ENCODE measurements at regions not wholly inside any gene's neighbourhood (a gene's known extent, or its start where the extent isn't known, plus 50 kb on each side); places are given as distances from the start of the nearest gene placed in this dataset.
"Not testable (repeated sequence)": the region's sequence is repeated elsewhere in the genome, so short reads cannot be mapped to it uniquely, and the experiment has no call there.

DNA sequence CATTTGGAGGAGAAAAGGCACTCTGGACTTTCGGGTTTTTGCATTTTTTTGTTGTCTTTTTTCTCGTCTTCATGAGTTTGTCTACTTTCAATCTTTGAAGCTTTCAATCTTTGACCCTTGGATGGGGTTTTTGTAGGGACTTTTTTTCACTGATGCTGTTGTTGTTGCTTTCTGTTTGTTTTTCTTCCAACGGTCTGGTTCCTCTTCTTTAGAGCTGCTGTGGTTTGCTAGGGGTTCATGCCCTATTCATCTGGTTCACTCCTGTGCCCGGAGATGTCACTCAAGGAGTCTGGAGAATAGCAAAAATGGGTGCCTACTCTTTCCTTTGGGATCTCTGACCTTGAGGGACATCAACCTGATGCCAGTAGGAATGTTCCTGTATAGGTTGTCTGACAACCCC is 378.6 kb upstream of the TYRP1 start:
- no peak overlapping the region for H3K27ac ChIP-seq (ENCODE audit: insufficient read depth in 1 of 2, low read depth in 1 of 2, low read length in 2 of 2, poor library complexity in 1 of 2, severe bottlenecking in 2 of 2)
- no peaks in the 10 kb centered on the region for H3K4me1 ChIP-seq (ENCODE audit: control extremely low read depth in 1 of 4, control insufficient read depth in 4 of 4, insufficient read depth in 4 of 4, low read length in 3 of 4)
- ChIA-PET POLR2A (no interaction called here), CTCF (no interaction called here)
- DNase-seq = no peak
- no peaks in the 10 kb centered on the region for H3K27me3 ChIP-seq (replicated peaks in 2 of 5; ENCODE audit: control insufficient read depth in 4 of 5, insufficient read depth in 5 of 5, low read length in 4 of 5)
- WGBS (ENCODE audit: insufficient coverage) = 86% methylated on average over 4 of the region's 4 CpGs
- no peaks in the 10 kb centered on the region for H3K36me3 ChIP-seq (ENCODE audit: control insufficient read depth in 4 of 4, insufficient read depth in 4 of 4, low read length in 3 of 4)
- no peaks in the 10 kb centered on the region for H3K9me3 ChIP-seq (ENCODE audit: control extremely low read depth in 1 of 5, control insufficient read depth in 4 of 5, insufficient read depth in 2 of 5, low read depth in 1 of 5, low read length in 4 of 5)
- no peak overlapping the region for H3K4me3 ChIP-seq (ENCODE audit: control insufficient read depth in 1 of 7, extremely low read depth in 1 of 7, insufficient read depth in 4 of 7, low read depth in 2 of 7, low read length in 6 of 7)

DNA sequence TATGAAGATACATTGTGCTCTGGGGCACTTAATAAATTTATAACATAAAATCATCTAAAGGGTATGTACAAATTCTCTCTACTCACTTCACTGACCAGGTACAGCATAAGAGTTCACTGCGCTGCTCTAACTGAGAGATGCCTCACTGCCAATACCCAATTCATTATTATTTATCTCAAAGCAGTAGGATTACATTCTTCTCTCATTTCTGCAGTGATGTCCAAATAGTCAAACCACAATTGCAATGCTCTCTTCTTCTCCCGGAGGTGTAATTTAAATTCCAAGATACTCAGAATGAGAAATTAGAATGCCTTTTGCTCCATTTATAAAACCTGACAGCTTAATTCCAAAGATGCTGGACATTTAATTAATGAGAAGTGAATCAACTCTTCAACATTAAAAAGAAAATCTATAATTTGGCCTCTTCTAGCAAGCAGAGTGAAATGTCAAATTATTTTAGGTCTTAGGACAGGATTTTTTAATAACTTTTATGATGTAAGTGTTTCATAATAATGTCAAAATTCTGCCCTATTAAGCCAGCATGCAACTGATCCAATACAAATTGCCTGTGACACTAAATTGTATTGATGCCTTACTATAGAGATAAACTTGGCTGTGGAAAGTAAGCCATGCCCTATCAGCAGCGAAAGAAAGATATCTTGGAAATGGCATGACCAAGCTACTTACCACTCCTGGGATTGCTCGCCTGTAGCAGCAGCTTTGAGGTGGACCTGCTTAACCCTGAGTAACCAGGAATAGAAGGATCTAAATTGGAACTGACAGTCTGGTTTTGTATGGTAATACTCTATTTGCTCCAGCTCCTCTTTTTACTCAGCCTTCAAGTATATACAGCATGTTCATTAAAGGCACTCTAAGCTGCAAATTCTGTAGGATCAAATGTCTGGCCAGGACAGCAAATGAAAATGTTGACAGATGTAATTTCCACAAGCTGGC is 374.2 kb upstream of the TYRP1 start:
- no peak for DNase-seq
- WGBS (ENCODE audit: insufficient coverage) = 93% methylated on average over 3 of the region's 4 CpGs
- CTCF ChIA-PET = interaction anchor here (1.5 kb wide), 1 partner anchor 10 kb away, joined by 3 read pairs; no protein-coding TSS in a partner anchor
- H3K27me3 ChIP-seq (replicated peaks in 2 of 5; ENCODE audit: control insufficient read depth in 4 of 5, insufficient read depth in 5 of 5, low read length in 4 of 5) = no peaks in the 10 kb centered on the region
- no peaks in the 10 kb centered on the region for H3K9me3 ChIP-seq (ENCODE audit: control extremely low read depth in 1 of 5, control insufficient read depth in 4 of 5, insufficient read depth in 2 of 5, low read depth in 1 of 5, low read length in 4 of 5)
- POLR2A ChIA-PET = no interaction called here
- no peak overlapping the region for H3K4me3 ChIP-seq (ENCODE audit: control insufficient read depth in 1 of 7, extremely low read depth in 1 of 7, insufficient read depth in 4 of 7, low read depth in 2 of 7, low read length in 6 of 7)
- H3K36me3 ChIP-seq (ENCODE audit: control insufficient read depth in 4 of 4, insufficient read depth in 4 of 4, low read length in 3 of 4) = no peaks in the 10 kb centered on the region
- H3K27ac ChIP-seq (ENCODE audit: insufficient read depth in 1 of 2, low read depth in 1 of 2, low read length in 2 of 2, poor library complexity in 1 of 2, severe bottlenecking in 2 of 2) = no peak overlapping the region
- H3K4me1 ChIP-seq (ENCODE audit: control extremely low read depth in 1 of 4, control insufficient read depth in 4 of 4, insufficient read depth in 4 of 4, low read length in 3 of 4) = no peaks in the 10 kb centered on the region

DNA sequence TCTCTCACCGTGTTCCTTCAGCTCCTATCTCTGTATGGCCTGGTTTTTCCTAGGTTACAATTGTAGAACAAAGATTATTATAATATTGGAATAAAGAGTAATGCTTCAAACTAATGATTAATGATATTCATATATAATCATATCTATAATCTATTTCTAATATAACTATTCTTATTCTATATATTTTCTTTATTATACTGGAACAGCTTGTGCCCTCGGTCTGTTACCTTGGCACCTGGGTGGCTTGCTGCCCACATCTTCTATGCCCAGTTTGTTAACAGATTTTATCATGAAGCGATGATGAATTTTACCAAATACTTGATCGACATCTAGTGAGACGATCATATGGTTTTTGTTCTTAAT is 363.6 kb upstream of the TYRP1 start:
- DNase-seq = no peak
- no peak overlapping the region for H3K4me3 ChIP-seq (ENCODE audit: control insufficient read depth in 1 of 7, extremely low read depth in 1 of 7, insufficient read depth in 4 of 7, low read depth in 2 of 7, low read length in 6 of 7)
- no peaks in the 10 kb centered on the region for H3K36me3 ChIP-seq (ENCODE audit: control insufficient read depth in 4 of 4, insufficient read depth in 4 of 4, low read length in 3 of 4)
- no CpG with 5 or more reads among the region's 5 CpGs for WGBS (ENCODE audit: insufficient coverage)
- no peaks in the 10 kb centered on the region for H3K9me3 ChIP-seq (ENCODE audit: control extremely low read depth in 1 of 5, control insufficient read depth in 4 of 5, insufficient read depth in 2 of 5, low read depth in 1 of 5, low read length in 4 of 5)
- no peak overlapping the region for H3K27ac ChIP-seq (ENCODE audit: insufficient read depth in 1 of 2, low read depth in 1 of 2, low read length in 2 of 2, poor library complexity in 1 of 2, severe bottlenecking in 2 of 2)
- H3K27me3 ChIP-seq (replicated peaks in 2 of 5; ENCODE audit: control insufficient read depth in 4 of 5, insufficient read depth in 5 of 5, low read length in 4 of 5) = no peaks in the 10 kb centered on the region
- CTCF ChIA-PET = interaction anchor here (1.5 kb wide), 1 partner anchor 18 kb away, joined by 4 read pairs; no protein-coding TSS in a partner anchor
- POLR2A ChIA-PET = no interaction called here
- H3K4me1 ChIP-seq (ENCODE audit: control extremely low read depth in 1 of 4, control insufficient read depth in 4 of 4, insufficient read depth in 4 of 4, low read length in 3 of 4) = peaks cover 0 to 2% (median 0%) of the 10 kb centered on the region in 4 experiments

DNA sequence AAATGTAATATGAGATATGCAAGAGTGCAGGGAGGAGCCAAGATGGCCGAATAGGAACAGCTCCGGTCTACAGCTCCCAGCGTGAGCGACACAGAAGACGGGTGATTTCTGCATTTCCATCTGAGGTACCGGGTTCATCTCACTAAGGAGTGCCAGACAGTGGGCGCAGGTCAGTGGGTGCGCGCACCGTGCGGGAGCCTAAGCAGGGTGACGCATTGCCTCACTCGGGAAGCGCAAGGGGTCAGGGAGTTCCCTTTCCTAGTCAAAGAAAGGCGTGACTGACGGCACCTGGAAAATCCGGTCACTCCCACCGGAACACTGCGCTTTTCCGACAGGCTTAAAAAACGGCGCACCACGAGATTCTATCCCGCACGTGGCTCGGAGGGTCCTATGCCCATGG is 359.2 kb upstream of the TYRP1 start:
- CTCF ChIA-PET; H3K4me3 ChIP-seq (ENCODE audit: control insufficient read depth in 1 of 7, extremely low read depth in 1 of 7, insufficient read depth in 4 of 7, low read depth in 2 of 7, low read length in 6 of 7): not testable (repeated sequence)

DNA sequence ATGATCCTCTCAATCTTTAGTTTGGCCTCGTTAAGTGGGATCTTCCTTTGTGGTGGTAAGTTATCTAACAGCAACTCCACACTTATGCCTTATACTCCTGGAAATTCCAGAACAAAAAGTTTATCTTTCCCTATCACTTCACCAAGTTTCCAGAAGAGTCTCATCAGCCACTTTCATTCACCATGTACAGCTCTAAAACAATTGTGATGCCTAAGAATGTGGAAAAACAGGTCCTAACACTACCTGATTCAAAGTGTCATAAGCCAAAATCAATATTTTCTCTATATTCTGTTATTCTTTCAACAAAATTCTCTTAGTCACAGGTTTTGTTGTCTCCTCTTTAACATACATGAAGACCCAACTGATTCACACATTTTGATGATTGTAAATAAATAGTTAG is 342.4 kb upstream of the TYRP1 start:
- Histone ChIP-seq H3K4me1 (ENCODE audit: control extremely low read depth in 1 of 4, control insufficient read depth in 4 of 4, insufficient read depth in 4 of 4, low read length in 3 of 4) (no peaks in the 10 kb centered on the region), H3K36me3 (ENCODE audit: control insufficient read depth in 4 of 4, insufficient read depth in 4 of 4, low read length in 3 of 4) (no peaks in the 10 kb centered on the region), H3K9me3 (ENCODE audit: control extremely low read depth in 1 of 5, control insufficient read depth in 4 of 5, insufficient read depth in 2 of 5, low read depth in 1 of 5, low read length in 4 of 5) (peaks cover 0 to 1% (median 0%) of the 10 kb centered on the region in 5 experiments), H3K4me3 (ENCODE audit: control insufficient read depth in 1 of 7, extremely low read depth in 1 of 7, insufficient read depth in 4 of 7, low read depth in 2 of 7, low read length in 6 of 7) (no peak overlapping the region), H3K27ac (ENCODE audit: insufficient read depth in 1 of 2, low read depth in 1 of 2, low read length in 2 of 2, poor library complexity in 1 of 2, severe bottlenecking in 2 of 2) (no peak overlapping the region), H3K27me3 (replicated peaks in 2 of 5; ENCODE audit: control insufficient read depth in 4 of 5, insufficient read depth in 5 of 5, low read length in 4 of 5) (no peaks in the 10 kb centered on the region)
- DNase-seq = no peak
- no CpG with 5 or more reads among the region's 1 CpG for WGBS (ENCODE audit: insufficient coverage)
- POLR2A ChIA-PET = no interaction called here
- CTCF ChIA-PET = no interaction called here

More for the DNA sequence above, 359.2 kb upstream of the TYRP1 start:
- H3K27me3 ChIP-seq (replicated peaks in 2 of 5; ENCODE audit: control insufficient read depth in 4 of 5, insufficient read depth in 5 of 5, low read length in 4 of 5); H3K4me1 ChIP-seq (ENCODE audit: control extremely low read depth in 1 of 4, control insufficient read depth in 4 of 4, insufficient read depth in 4 of 4, low read length in 3 of 4); DNase-seq; H3K27ac ChIP-seq (ENCODE audit: insufficient read depth in 1 of 2, low read depth in 1 of 2, low read length in 2 of 2, poor library complexity in 1 of 2, severe bottlenecking in 2 of 2); H3K36me3 ChIP-seq (ENCODE audit: control insufficient read depth in 4 of 4, insufficient read depth in 4 of 4, low read length in 3 of 4); H3K9me3 ChIP-seq (ENCODE audit: control extremely low read depth in 1 of 5, control insufficient read depth in 4 of 5, insufficient read depth in 2 of 5, low read depth in 1 of 5, low read length in 4 of 5); POLR2A ChIA-PET: not testable (repeated sequence)
- WGBS (ENCODE audit: insufficient coverage) = 97% methylated on average over 14 of the region's 26 CpGs

DNA sequence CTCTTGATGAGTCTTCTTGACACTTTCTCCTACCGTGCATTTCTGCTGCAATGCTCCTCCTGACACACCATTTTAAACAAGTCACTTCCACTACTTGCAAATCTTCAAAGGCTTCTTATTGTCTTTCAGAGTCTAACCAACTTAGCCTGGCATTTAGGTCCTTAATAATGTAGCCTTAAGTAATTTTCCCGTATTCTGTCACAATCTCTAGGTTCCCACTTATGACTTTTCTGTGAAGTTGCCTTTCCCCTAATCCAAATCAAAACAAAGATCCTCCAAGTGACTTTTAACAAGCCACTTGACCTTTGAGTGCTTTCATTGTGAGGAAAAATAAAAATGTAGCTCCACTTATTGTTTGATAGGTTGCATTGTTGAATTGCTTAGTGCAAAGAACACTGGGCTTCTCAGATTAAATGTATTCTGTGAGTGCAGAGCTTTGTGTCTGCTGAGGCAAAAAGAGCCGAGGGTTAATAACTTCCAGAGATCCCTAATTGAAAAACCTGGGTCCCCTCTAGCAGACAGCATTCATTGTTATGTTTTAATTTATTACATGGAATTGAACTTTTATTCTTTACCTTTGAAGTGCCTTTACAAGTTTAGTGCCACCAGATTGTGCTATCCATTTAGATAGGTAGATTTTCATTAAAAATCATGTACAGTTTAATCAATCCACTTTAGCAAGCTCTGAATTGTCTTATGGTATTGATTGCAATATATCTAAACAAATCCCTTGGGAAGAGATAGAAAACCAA is 341.7 kb upstream of the TYRP1 start:
- no peak overlapping the region for H3K4me3 ChIP-seq (ENCODE audit: control insufficient read depth in 1 of 7, extremely low read depth in 1 of 7, insufficient read depth in 4 of 7, low read depth in 2 of 7, low read length in 6 of 7)
- POLR2A ChIA-PET = no interaction called here
- H3K9me3 ChIP-seq (ENCODE audit: control extremely low read depth in 1 of 5, control insufficient read depth in 4 of 5, insufficient read depth in 2 of 5, low read depth in 1 of 5, low read length in 4 of 5) = no peaks in the 10 kb centered on the region
- CTCF ChIA-PET = no interaction called here
- H3K27me3 ChIP-seq (replicated peaks in 2 of 5; ENCODE audit: control insufficient read depth in 4 of 5, insufficient read depth in 5 of 5, low read length in 4 of 5) = no peaks in the 10 kb centered on the region
- no peaks in the 10 kb centered on the region for H3K4me1 ChIP-seq (ENCODE audit: control extremely low read depth in 1 of 4, control insufficient read depth in 4 of 4, insufficient read depth in 4 of 4, low read length in 3 of 4)
- 100% methylated on average over 1 of the region's 3 CpGs for WGBS (ENCODE audit: insufficient coverage)
- no peak overlapping the region for H3K27ac ChIP-seq (ENCODE audit: insufficient read depth in 1 of 2, low read depth in 1 of 2, low read length in 2 of 2, poor library complexity in 1 of 2, severe bottlenecking in 2 of 2)
- no peak for DNase-seq
- H3K36me3 ChIP-seq (ENCODE audit: control insufficient read depth in 4 of 4, insufficient read depth in 4 of 4, low read length in 3 of 4) = no peaks in the 10 kb centered on the region

DNA sequence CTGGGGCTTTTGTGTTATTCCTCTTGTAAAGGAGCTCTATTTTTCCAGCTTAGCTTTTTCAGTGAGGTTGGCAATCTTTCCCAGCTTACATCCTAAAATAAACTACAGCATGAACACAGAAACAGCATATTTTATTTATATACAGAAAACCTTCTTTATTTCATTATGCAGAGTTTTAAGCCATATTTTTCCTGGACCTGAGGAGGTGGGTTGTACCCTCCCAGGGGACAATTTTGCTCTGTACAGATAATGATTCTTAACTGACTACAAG is 341.2 kb upstream of the TYRP1 start:
- CTCF ChIA-PET = no interaction called here
- POLR2A ChIA-PET = no interaction called here
- H3K9me3 ChIP-seq (ENCODE audit: control extremely low read depth in 1 of 5, control insufficient read depth in 4 of 5, insufficient read depth in 2 of 5, low read depth in 1 of 5, low read length in 4 of 5) = no peaks in the 10 kb centered on the region
- H3K4me1 ChIP-seq (ENCODE audit: control extremely low read depth in 1 of 4, control insufficient read depth in 4 of 4, insufficient read depth in 4 of 4, low read length in 3 of 4) = no peaks in the 10 kb centered on the region
- no peak for DNase-seq
- H3K27me3 ChIP-seq (replicated peaks in 2 of 5; ENCODE audit: control insufficient read depth in 4 of 5, insufficient read depth in 5 of 5, low read length in 4 of 5) = no peaks in the 10 kb centered on the region
- no peak overlapping the region for H3K27ac ChIP-seq (ENCODE audit: insufficient read depth in 1 of 2, low read depth in 1 of 2, low read length in 2 of 2, poor library complexity in 1 of 2, severe bottlenecking in 2 of 2)
- H3K4me3 ChIP-seq (ENCODE audit: control insufficient read depth in 1 of 7, extremely low read depth in 1 of 7, insufficient read depth in 4 of 7, low read depth in 2 of 7, low read length in 6 of 7) = no peak overlapping the region
- H3K36me3 ChIP-seq (ENCODE audit: control insufficient read depth in 4 of 4, insufficient read depth in 4 of 4, low read length in 3 of 4) = no peaks in the 10 kb centered on the region
